GM12891 (cell line): ENCODE measurements at regions not wholly inside any gene's neighbourhood (a gene's known extent, or its start where the extent isn't known, plus 50 kb on each side); places are given as distances from the start of the nearest gene placed in this dataset.

Experiments
- DNase-seq: peaks from one replicate; pipeline ENCODE4 v3.0.0; 2011; ENCODE audit warnings: low spot score; ENCODE audit not compliant: insufficient read length
- FAIRE-seq: peaks from 2 replicates; lab custom pipeline; 2011; peaks lifted over from hg19 to GRCh38; lab: Jason Lieb, UNC
- PAX5 ChIP-seq: IDR thresholded peaks from 2 replicates; pipeline ENCODE4 v1.6.1; 2011; ENCODE audit warnings: low read length, moderate library complexity, mild to moderate bottlenecking; ENCODE audit not compliant: insufficient read depth, severe bottlenecking
- POLR2A ChIP-seq: IDR thresholded peaks from 2 replicates; pipeline ENCODE4 v1.6.1; 2011; ENCODE audit warnings: low read depth, low read length, control low read depth
- POLR2AphosphoS5 ChIP-seq: IDR thresholded peaks from 2 replicates; pipeline ENCODE4 v1.6.1; 2011; ENCODE audit warnings: low read depth, low read length, control low read depth
- POU2F2 ChIP-seq: IDR thresholded peaks from 2 replicates; pipeline ENCODE4 v1.6.1; 2011; ENCODE audit warnings: low read depth, mild to moderate bottlenecking, control low read depth, low read length, moderate library complexity
- SPI1 ChIP-seq: IDR thresholded peaks from 2 replicates; pipeline ENCODE4 v1.6.1; 2011; ENCODE audit warnings: low read depth, low read length, control low read depth
- TAF1 ChIP-seq: IDR thresholded peaks from 2 replicates; pipeline ENCODE4 v1.6.1; 2011; ENCODE audit warnings: low read depth, low read length, control low read depth

GRCh38 chr18:39746201-39746600 lies 2180.6 kb upstream of the CELF4 start:
- TF ChIP-seq PAX5 (no peak), SPI1 (no peak), POLR2A (no peak), TAF1 (no peak), POLR2AphosphoS5 (no peak)
- no peak for FAIRE-seq
- DNase-seq = no peak

DNA sequence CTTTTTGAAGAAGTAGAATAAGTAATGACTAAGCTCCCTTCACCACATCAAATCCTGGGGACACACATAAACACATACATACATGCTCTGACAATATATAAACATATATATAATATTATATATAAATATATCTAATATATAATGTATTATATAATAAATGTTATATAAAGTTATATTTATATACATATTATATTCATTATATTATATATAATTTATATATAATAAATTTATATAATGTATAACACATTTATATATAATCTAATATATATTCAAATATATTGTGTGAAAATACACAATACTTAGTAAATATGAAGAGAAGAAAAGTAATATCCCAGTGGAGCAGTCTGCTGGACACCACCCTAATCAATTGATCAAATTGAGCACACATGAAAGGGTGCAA lies 2177.9 kb upstream of the CELF4 start:
- DNase-seq = no peak
- no peak for TF ChIP-seq POLR2A
- FAIRE-seq = no peak

GRCh38 chr18:39741755-39742466 lies 2176.3 kb upstream of the CELF4 start:
- no peak for DNase-seq
- TF ChIP-seq POLR2A (no peak), TAF1 (no peak), SPI1 (no peak), PAX5 (no peak)
- FAIRE-seq = no peak

DNA sequence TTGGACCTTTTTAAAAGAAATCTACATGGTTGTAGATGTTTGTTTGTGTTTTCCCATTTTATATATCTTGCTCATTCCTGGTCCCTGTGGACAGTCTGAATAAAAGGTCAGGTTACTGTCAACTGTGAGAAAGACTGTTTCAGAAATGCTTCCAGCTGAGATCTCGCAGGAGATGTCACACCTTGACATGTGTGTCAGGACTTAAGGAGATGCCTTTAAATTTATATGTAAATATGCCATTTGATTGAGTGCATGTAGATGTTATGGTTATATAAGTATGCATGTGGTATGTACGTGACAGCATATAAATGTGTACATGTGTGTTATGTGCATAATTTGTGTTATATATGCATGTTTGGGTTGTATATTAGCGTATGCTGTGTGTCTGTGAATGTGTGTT lies 2172.3 kb upstream of the CELF4 start:
- FAIRE-seq = no peak
- DNase-seq = no peak
- TF ChIP-seq POLR2A = no peak
- no peak for TF ChIP-seq PAX5
- TF ChIP-seq TAF1 = no peak
- TF ChIP-seq SPI1 = no peak
- TF ChIP-seq POU2F2 = no peak
- no peak for TF ChIP-seq POLR2AphosphoS5

DNA sequence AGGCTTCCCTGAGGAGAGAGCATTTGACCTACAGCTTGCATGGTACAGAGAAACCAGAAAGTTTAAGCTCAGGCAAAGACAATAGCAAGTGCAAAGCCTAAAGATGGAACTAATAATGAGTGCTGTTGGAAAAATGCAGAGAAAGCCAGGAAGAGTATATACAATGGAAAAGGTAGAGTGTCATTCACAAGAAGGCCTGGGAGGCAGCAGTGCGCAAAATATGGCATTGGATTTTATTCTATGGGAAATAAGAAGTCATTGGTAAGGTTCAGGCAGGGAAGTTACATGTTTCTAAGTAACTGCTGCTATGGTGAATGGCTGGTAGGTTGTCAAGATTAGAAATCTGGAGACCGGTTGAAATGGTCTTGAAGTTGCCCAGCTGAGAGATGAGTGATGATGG lies 2167.3 kb upstream of the CELF4 start:
- no peak for TF ChIP-seq TAF1
- TF ChIP-seq POLR2A = no peak
- TF ChIP-seq SPI1 = no peak
- no peak for TF ChIP-seq PAX5
- TF ChIP-seq POU2F2 = no peak
- TF ChIP-seq POLR2AphosphoS5 = no peak
- FAIRE-seq (no peak), DNase-seq (no peak)

DNA sequence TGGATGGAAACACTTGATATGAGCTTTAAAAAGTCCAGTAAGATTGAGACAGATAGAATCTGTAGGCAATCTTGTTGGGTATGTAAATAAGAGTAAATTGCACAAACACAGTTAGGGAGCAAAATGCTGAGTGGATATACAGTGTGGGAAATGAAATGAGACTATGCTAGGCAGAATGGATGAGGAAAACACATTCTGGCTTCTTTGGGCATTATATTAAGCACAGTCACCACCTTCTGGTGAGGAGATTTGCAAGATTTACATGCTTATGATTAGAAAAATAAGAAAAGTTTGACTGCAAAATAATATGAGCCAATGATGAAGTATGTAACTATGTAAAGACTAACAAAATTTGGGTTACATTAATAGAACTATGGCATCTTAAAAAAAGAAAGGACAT lies 2165.0 kb upstream of the CELF4 start:
- FAIRE-seq = no peak
- no peak for DNase-seq
- no peak for TF ChIP-seq PAX5
- no peak for TF ChIP-seq SPI1

- TF ChIP-seq PAX5 (no peak), POLR2A (no peak), POU2F2 (no peak), SPI1 (no peak), POLR2AphosphoS5 (no peak), TAF1 (no peak)
- no peak for FAIRE-seq
- no peak for DNase-seq
Observed at GRCh38 chr18:39724652-39725051, 2159.1 kb upstream of the CELF4 start.

DNA sequence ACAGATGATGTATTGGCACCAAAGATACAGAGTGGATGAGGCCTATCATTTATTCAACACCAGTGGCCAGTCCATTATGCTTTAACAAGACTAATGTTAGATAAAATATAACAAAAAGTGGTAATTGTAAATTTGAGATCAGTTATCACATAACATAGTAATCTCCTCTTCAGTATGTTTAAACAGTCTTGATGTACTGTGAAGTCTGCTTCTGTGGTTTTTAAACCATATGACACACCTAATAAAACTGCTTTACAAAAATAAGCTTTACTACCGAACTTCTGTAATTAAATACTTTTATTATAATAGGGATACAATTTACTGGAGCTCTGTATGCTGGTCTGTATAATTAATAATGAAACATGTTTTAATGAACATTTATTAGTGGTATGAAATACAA lies 2156.1 kb upstream of the CELF4 start:
- TF ChIP-seq POU2F2 (no peak), POLR2AphosphoS5 (no peak), PAX5 (no peak), TAF1 (no peak), SPI1 (no peak), POLR2A (no peak)
- DNase-seq (no peak), FAIRE-seq (no peak)

- FAIRE-seq (no peak), DNase-seq (no peak)
- TF ChIP-seq POLR2AphosphoS5 (no peak), SPI1 (no peak), PAX5 (no peak), TAF1 (no peak), POU2F2 (no peak), POLR2A (no peak)
Observed at GRCh38 chr18:39713961-39714360, 2148.4 kb upstream of the CELF4 start.

- FAIRE-seq (no peak), DNase-seq (no peak)
- TF ChIP-seq TAF1 (no peak), SPI1 (no peak), POU2F2 (no peak), PAX5 (no peak), POLR2AphosphoS5 (no peak), POLR2A (no peak)
Observed at GRCh38 chr18:39711701-39712100, 2146.1 kb upstream of the CELF4 start.
